ENCODE measurements at regions not wholly inside any gene's neighbourhood (a gene's known extent, or its start where the extent isn't known, plus 50 kb on each side); places are given as distances from the start of the nearest gene placed in this dataset.

DNA sequence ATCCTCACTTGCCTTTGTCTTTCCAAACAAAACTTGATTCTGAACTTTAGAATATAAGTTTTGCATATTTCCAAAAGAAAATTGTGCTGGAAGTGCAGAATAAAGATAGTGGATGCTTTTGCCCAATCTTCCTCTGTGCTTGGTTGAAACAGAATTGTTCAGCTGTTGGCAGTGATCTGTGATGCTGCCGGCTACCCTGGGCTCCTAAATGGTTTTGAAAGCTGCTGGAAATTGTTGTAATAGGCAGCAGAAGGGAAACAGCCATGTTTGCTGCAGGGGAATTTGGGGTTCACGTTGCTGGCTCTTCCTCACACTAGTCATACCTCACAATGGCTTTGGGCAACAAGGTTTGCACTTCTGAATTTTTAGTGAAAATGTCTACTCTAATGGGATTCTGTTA is 398.0 kb downstream of the RAPGEF2 start:
- Mint-ChIP-seq H3K27ac (no peak overlapping the region), H3K9me3 (ENCODE audit: insufficient read depth) (no peaks in the 10 kb centered on the region), H3K4me1 (no peaks in the 10 kb centered on the region), H3K27me3 (peaks cover 7% of the 10 kb centered on the region), H3K4me3 (no peak overlapping the region)
- no peaks in the 10 kb centered on the region for H3K9me3 ChIP-seq (ENCODE audit: control extremely low read depth in 1 of 3, control insufficient read depth in 2 of 3, insufficient read depth in 1 of 3, low read length in 2 of 3)
- no peak overlapping the region for H3K4me2 ChIP-seq (replicated peaks; ENCODE audit: low read depth, low read length, poor library complexity, severe bottlenecking)
- no peak overlapping the region for H2AFZ ChIP-seq (ENCODE audit: insufficient read depth, low read depth, low read length, poor library complexity, severe bottlenecking)
- intact Hi-C loops (cut with micrococcal nuclease), result no loop called here
- TF ChIP-seq, protein P1, sequence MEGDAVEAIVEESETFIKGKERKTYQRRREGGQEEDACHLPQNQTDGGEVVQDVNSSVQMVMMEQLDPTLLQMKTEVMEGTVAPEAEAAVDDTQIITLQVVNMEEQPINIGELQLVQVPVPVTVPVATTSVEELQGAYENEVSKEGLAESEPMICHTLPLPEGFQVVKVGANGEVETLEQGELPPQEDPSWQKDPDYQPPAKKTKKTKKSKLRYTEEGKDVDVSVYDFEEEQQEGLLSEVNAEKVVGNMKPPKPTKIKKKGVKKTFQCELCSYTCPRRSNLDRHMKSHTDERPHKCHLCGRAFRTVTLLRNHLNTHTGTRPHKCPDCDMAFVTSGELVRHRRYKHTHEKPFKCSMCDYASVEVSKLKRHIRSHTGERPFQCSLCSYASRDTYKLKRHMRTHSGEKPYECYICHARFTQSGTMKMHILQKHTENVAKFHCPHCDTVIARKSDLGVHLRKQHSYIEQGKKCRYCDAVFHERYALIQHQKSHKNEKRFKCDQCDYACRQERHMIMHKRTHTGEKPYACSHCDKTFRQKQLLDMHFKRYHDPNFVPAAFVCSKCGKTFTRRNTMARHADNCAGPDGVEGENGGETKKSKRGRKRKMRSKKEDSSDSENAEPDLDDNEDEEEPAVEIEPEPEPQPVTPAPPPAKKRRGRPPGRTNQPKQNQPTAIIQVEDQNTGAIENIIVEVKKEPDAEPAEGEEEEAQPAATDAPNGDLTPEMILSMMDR (IDR thresholded peaks at IDR 0.05), result no peak
- no peak for TF ChIP-seq EZH2 (IDR thresholded peaks at IDR 0.05; ENCODE audit: borderline replicate concordance, insufficient read depth, low read depth, low read length, poor library complexity, severe bottlenecking)
- H3K9ac ChIP-seq (ENCODE audit: low read length), result no peak overlapping the region
- DNase-seq, result no peak
- no peak overlapping the region for H3K27ac ChIP-seq (ENCODE audit: low read length in 2 of 2)
- POLR2A ChIA-PET, result no interaction called here
- no peaks in the 10 kb centered on the region for H4K20me1 ChIP-seq (ENCODE audit: control insufficient read depth, insufficient read depth, low read length, poor library complexity, severe bottlenecking)
- no peak for ATAC-seq (ENCODE audit: low read depth)
- H3K27me3 ChIP-seq (replicated peaks in 1 of 4; ENCODE audit: control extremely low read depth in 1 of 4, control insufficient read depth in 3 of 4, insufficient read depth in 4 of 4, low read length in 3 of 4), result no peaks in the 10 kb centered on the region
- no peaks in the 10 kb centered on the region for H3K36me3 ChIP-seq (replicated peaks in 1 of 2; ENCODE audit: control extremely low read depth in 1 of 2, control insufficient read depth in 1 of 2, extremely low read depth in 1 of 2, insufficient read depth in 2 of 2, low read length in 1 of 2)
- no peaks in the 10 kb centered on the region for H3K4me1 ChIP-seq (ENCODE audit: control insufficient read depth in 2 of 2, insufficient read depth in 2 of 2, low read length in 2 of 2)
- H3K79me2 ChIP-seq (ENCODE audit: control insufficient read depth, insufficient read depth, low read length), result no peaks in the 10 kb centered on the region
- WGBS (ENCODE audit: insufficient coverage), result 89% methylated on average over 1 of the region's 2 CpGs
- CTCF ChIA-PET, result no interaction called here
- H3K4me3 ChIP-seq (ENCODE audit: control extremely low read depth in 1 of 5, extremely low read depth in 1 of 5, insufficient read depth in 1 of 5, low read depth in 2 of 5, low read length in 4 of 5), result no peak overlapping the region

DNA sequence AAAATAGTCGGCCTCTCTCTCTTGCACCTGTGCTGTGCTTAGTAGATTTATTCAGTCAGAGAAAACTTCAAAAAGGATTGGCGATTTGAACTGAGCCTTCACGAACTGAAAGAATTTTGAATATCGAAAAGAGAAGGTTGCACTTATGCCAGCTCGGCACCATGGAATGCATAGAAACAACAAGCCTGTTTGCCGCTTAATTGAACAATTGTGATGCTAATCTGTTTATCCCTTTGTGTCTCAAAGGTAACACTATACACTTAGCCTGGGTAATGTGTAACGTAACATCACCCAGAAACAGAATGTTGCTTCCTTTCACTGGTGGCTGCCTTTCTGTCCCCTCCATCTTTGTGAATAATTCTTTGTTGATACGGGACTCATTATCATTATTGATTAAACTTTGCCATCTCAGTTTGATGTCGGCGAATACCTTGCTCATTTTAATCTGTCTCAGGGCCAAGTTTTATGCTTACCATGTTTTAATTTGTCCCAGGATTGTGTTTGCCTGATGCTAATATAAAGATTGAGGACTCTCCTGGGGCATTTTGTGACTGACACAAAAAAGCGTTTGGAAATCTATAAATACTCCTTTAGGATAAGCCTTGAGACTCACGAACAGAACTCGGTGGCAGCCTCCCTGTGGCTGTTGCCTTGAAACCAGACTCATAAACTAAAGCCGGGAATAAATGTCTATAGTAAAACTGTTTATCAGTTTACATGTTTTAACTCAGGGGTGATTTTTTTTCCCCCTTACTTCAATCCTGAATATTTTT is 400.5 kb downstream of the RAPGEF2 start:
- TF ChIP-seq EZH2 (IDR thresholded peaks at IDR 0.05; ENCODE audit: borderline replicate concordance, insufficient read depth, low read depth, low read length, poor library complexity, severe bottlenecking), result no peak
- TF ChIP-seq, protein P1 (IDR thresholded peaks at IDR 0.05), result no peak
- peaks cover 7% of the 10 kb centered on the region for H3K27me3 Mint-ChIP-seq
- Histone ChIP-seq H3K4me2 (replicated peaks; ENCODE audit: low read depth, low read length, poor library complexity, severe bottlenecking) (no peak overlapping the region), H3K9me3 (ENCODE audit: control extremely low read depth in 1 of 3, control insufficient read depth in 2 of 3, insufficient read depth in 1 of 3, low read length in 2 of 3) (no peaks in the 10 kb centered on the region), H2AFZ (ENCODE audit: insufficient read depth, low read depth, low read length, poor library complexity, severe bottlenecking) (no peak overlapping the region), H3K27me3 (replicated peaks in 1 of 4; ENCODE audit: control extremely low read depth in 1 of 4, control insufficient read depth in 3 of 4, insufficient read depth in 4 of 4, low read length in 3 of 4) (no peaks in the 10 kb centered on the region), H3K36me3 (replicated peaks in 1 of 2; ENCODE audit: control extremely low read depth in 1 of 2, control insufficient read depth in 1 of 2, extremely low read depth in 1 of 2, insufficient read depth in 2 of 2, low read length in 1 of 2) (no peaks in the 10 kb centered on the region), H3K4me1 (ENCODE audit: control insufficient read depth in 2 of 2, insufficient read depth in 2 of 2, low read length in 2 of 2) (no peaks in the 10 kb centered on the region), H3K27ac (ENCODE audit: low read length in 2 of 2) (no peak overlapping the region), H3K9ac (ENCODE audit: low read length) (no peak overlapping the region), H3K79me2 (ENCODE audit: control insufficient read depth, insufficient read depth, low read length) (no peaks in the 10 kb centered on the region), H3K4me3 (ENCODE audit: control extremely low read depth in 1 of 5, extremely low read depth in 1 of 5, insufficient read depth in 1 of 5, low read depth in 2 of 5, low read length in 4 of 5) (no peak overlapping the region), H4K20me1 (ENCODE audit: control insufficient read depth, insufficient read depth, low read length, poor library complexity, severe bottlenecking) (no peaks in the 10 kb centered on the region)
- intact Hi-C loops (cut with micrococcal nuclease), result no loop called here
- no peaks in the 10 kb centered on the region for H3K9me3 Mint-ChIP-seq (ENCODE audit: insufficient read depth)
- H3K4me1 Mint-ChIP-seq, result no peaks in the 10 kb centered on the region
- 80% methylated on average over 7 of the region's 14 CpGs for WGBS (ENCODE audit: insufficient coverage)
- no peak overlapping the region for H3K4me3 Mint-ChIP-seq
- ATAC-seq (ENCODE audit: low read depth) (no peak), DNase-seq (no peak)
- ChIA-PET CTCF (no interaction called here), POLR2A (no interaction called here)
- H3K27ac Mint-ChIP-seq, result no peak overlapping the region

All from B cell (primary cell).